Stimulated activated CD4-positive, alpha-beta T cell treated with anti-CD3 and anti-CD28 coated beads, Interleukin-15, amount 100 ng/mL, for 48 hours (primary cell): ENCODE measurements at regions not wholly inside any gene's neighbourhood (a gene's known extent, or its start where the extent isn't known, plus 50 kb on each side); places are given as distances from the start of the nearest gene placed in this dataset.
"Not testable (repeated sequence)": the region's sequence is repeated elsewhere in the genome, so short reads cannot be mapped to it uniquely, and the experiment has no call there.

Experiments
- DNase-seq, 2 donors: peaks; one replicate each; pipeline ENCODE4 v3.0.0-alpha.2; 2020; ENCODE audit warnings: low read depth in 2 of 2

GRCh38 chr6:9103876-9104521, 668.7 kb upstream of the SLC35B3 start:
- DNase-seq = no peak

DNA sequence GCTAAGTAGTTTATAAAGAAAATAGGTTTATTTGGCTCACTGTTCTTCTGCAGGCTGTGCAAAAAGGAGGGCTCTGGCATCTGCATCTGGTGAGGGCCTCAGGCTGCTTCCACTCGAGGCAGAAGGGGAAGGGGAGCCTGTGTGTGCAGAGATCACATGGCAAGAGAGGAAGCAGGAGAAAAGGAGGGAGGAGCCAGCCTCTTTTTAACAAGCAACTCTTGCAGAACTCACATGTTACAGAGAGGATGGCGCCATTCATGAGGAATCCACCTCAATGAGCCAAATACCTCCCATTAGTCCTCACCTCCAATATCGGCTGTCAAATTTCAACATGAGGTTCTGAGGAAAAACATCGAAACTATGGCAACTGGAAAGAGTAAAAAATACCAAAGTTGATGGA, 666.6 kb upstream of the SLC35B3 start:
- DNase-seq = no peak

GRCh38 chr6:9100869-9101580, 665.7 kb upstream of the SLC35B3 start:
- DNase-seq = no peak

DNA sequence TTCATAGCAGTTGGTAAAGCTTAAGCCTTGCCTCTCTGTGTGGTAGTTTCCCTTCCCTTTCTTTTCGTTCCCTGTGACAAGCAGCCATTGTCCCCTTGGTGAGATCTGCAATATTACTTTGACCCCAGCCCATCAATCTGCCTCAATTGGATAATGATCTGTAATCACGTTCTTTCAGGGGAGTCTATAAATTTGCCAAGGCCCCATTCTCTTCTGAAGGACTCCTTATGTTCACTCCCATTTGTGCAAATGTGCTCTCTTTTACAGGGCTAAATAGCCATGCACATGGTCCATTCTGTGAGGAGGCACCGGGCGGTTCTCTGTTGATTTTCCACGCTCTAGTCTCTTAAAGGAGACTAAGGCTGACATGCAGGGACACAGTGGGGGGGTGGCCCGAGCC, 660.4 kb upstream of the SLC35B3 start:
- no peak for DNase-seq

DNA sequence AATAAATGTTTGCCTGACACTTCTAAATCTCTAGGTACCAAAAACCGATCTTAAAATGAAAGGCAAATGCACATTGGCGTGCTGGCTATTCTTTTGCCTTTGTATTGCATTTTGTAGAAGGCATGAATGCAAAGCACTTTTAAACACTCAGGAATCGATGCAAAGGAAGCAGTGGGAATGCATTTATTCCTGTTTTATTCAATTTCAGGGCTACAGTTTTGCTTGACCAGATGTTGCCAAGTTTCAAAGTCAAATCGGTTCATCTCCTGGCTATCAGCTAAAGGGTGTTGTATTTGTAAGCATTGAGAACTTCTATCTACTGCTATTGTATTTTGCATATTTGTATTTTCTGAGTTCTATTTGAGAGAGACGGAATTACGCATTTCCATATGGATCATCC, 659.8 kb upstream of the SLC35B3 start:
- DNase-seq = no peak

DNA sequence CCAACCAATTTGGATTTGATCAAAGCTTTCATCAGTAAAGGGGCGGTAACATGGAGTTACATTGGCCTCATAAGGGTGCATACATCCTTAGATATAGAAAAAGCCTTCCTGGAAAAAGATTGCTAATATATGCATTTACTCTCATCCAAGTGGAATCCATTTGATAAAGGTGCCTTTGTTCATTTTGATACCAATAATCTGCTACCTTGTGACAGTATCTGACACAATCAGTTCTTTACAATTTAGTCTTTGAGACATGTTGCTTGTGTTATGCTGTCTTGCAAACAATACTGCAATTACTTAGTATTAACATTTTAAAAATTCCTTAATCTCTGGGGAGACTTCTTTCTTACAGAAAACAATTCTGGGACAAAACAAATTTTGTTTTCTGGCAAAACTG, 654.4 kb upstream of the SLC35B3 start:
- no peak for DNase-seq

- DNase-seq = no peak
Measured at GRCh38 chr6:9087470-9087869, 652.1 kb upstream of the SLC35B3 start.

DNA sequence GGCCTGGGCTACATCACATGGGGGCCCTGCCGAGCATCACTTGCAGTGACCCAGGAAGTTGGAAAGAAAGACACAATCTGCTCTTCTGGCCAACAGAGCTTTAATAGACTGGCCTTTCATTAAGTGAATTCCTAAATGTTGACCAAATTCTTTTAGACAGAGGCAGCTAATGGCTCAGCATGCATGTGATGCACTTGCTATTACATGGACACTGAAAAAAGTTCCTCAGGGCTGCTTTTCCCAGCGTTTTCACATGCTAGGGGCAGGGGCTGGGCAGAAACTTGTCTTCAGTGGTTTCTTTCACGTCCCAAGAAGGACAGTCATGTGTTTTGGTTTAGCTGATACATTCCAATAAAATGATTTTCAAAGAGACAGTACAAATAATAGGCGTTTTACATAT, 651.0 kb upstream of the SLC35B3 start:
- DNase-seq = no peak

DNA sequence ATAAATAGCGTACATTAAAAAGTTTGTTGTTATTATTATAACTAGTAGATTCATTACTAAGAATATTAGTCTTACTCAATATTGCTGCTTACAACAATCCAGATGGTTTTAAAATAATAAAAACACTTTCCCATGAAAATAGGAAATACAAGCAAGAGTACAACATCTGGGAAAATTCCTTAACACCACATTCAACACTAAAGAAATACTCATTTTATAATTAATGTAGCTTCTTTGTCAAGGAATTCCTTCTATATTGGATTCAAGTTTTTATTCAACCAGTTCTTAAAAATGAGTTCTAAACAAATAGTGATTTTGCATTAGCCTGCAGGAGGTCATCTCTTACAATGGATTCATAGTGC, 650.3 kb upstream of the SLC35B3 start:
- DNase-seq = no peak

DNA sequence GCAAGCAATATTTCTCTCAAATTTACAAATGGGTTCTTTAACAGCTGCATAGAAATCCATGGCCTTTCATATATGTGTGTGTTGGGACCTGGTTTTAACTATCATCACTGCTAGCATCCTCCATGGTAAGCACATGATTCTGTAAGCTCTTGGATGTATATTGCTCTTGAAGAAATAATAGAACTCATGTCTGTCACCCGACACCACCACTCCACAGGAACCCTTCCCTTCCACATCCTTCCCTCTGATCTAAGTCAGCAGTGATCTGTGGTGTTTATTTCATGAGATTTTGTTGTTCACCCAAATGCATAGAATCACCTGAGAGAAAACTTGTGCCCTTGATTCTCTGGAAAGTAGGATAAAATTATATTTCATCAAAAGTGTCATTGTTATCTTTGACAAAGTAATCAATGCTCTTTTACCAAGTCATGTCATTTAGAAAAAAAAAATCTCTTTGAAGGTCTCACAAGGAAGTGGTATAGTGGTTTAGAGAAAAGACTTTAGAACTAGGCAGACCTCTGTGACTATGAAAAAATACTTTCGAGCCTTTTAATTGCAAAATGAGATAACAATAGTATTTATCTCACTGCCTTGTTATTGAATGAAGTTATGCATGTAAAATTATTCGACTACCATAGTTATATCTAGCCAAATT, 649.8 kb upstream of the SLC35B3 start:
- no peak for DNase-seq

DNA sequence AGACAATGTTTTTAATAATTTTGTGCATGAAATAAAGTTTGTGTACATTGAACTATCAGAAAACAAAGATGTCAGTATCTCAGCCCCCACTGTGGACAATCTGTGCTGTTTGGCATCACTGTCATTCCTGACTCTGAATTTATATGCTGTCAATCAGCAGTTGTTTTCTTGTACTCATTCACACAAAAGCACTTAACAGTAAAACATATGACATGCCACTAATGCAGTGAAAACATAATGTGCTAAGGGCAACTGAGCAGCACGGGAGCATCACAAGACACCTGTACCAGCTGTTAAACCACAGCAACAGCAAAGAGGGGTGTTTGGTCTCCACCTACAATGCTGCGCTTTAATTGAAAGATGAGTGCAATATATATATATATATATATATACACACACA, 647.8 kb upstream of the SLC35B3 start:
- DNase-seq = no peak

DNA sequence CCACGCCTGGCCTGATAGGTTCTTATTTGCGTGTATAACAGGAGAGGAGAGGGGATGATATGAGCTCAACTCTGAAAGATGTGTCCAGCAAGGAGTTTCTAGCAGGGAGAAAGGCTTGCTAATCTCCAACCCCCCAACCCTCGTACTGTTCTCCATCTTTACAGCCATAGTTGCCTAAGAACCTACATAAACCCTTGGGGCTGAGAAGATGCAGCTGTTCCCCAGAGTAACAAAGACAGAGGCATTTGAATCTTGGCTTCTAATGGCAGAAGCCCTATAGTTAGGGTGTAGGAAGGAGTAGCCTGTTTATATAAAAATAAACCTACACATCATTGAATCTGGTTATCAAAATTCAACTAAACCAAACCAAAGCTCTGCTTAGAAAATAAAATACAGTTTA, 631.4 kb upstream of the SLC35B3 start:
- no peak for DNase-seq

DNA sequence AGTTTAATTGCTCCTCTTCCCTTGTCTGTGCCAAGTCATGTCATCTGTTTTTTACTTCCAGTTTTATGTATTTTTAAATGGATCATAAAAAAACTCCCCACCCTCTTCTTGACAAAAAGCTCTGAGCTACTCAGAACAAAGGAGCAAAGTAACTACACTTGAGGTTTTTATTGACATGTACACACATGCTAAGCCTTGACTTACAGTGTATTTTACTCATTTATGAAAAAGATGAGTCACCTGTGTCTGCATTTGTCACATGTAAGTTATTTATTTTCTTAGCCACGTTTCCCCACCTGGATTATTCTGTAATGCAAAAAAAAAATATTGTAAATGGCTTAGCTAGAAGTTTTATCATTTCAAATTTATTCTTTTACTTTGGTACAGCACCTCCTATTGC, 628.8 kb upstream of the SLC35B3 start:
- no peak for DNase-seq

- no peak for DNase-seq
Measured at GRCh38 chr6:9062596-9062995, 627.3 kb upstream of the SLC35B3 start.

DNA sequence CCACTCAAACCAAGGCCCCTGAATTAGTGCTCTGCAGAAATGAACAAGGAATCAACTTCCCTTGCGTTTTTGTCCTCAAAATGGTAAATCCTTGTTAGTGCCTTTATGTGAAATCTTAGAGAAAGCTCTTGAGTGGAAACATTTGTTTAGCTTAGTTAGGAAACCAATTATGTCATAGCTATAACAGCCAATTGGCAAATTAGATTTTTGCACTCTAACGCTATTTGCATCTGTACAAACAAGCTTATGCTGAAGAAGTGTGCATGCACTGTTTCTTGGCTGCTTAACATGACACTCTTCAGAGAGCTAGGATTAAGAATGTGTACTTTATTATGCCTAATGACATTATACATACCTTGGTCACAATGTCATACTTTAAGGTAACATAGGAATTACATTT, 622.6 kb upstream of the SLC35B3 start:
- DNase-seq = no peak

GRCh38 chr6:9056556-9056955, 621.2 kb upstream of the SLC35B3 start:
- no peak for DNase-seq

DNA sequence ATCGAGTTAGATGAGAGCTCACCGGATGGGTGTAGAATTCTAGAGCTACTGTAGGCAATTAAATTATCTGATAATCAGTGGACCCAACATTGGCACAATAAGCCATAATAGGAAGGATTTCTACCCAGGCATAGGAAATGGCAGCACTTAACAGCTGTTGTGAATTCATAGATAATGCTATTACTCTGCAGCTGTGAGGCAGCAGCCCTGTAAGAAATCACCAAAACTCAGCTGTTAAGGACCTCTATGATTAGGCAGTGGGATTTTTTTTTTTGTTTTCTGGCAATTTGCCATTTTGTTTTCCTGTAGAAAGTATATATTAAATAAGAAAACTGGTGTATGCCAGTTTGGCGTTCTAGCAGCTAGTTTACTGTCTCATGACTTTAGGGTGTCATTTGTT, 609.1 kb upstream of the SLC35B3 start:
- no peak for DNase-seq

- no peak for DNase-seq
Measured at GRCh38 chr6:9040718-9041117, 605.4 kb upstream of the SLC35B3 start.

- DNase-seq = no peak
Measured at GRCh38 chr6:9039258-9039657, 603.9 kb upstream of the SLC35B3 start.

DNA sequence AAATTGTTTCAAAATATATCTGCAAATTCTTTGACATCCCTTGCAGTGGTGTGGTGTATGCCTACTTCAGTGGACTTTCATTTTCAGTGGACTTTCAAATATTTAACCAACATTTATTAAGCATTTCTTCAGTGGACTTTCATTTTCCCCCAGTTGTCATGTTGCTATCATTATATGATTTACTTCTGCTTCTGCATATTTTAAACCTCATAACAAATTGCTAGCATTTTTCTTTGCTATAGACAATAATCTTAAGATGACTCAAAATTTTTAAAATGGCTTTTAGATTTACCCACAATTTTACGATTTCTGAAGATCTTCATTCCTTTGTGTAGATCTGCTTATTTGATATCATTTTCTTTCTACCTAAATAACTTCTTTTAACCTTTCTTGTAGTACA, 592.7 kb upstream of the SLC35B3 start:
- DNase-seq = no peak

- DNase-seq = no peak
Measured at GRCh38 chr6:9025796-9026394, 590.5 kb upstream of the SLC35B3 start.

- DNase-seq = no peak
Measured at GRCh38 chr6:9025228-9025627, 589.9 kb upstream of the SLC35B3 start.

DNA sequence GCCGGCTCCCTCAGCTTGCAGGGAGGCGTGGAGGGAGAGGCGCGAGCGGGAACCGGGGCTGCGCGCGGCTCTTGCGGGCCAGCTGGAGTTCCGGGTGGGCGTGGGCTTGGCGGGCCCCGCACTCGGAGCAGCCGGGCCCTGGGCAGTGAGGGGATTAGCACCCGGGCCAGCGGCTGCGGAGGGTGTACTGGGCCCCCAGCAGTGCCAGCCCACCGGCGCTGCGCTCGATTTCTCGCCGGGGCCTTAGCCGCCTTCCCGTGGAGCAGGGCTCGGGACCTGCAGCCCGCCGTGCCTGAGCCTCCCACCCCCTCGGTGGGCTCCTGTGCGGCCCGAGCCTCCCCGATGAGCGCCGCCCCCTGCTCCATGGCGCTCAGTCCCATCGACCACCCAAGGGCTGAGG, 588.9 kb upstream of the SLC35B3 start:
- DNase-seq = not testable (repeated sequence)
